ENCODE measurements at regions not wholly inside any gene's neighbourhood (a gene's known extent, or its start where the extent isn't known, plus 50 kb on each side); places are given as distances from the start of the nearest gene placed in this dataset.

DNA sequence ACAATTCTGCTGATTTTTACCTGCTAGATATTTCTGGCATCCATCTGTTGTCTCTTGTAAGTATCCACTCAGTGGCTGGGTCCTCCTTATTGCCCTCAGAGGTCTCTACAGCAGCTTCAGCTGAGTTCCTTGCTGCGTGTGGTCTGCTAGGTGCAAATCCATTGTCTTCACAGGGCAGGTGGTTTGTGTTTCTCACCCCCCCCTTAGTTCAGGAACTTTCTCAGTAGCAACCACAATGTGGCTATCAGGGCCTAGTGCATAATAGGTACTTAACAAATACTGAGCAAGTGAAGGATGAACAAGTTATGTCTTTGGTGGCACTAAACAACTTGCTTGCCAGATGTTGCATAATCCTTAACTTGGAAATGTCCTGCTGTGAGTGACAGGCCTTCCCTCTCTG is 96.7 kb upstream of the KLHL25 start:
- TF ChIP-seq, protein P1, sequence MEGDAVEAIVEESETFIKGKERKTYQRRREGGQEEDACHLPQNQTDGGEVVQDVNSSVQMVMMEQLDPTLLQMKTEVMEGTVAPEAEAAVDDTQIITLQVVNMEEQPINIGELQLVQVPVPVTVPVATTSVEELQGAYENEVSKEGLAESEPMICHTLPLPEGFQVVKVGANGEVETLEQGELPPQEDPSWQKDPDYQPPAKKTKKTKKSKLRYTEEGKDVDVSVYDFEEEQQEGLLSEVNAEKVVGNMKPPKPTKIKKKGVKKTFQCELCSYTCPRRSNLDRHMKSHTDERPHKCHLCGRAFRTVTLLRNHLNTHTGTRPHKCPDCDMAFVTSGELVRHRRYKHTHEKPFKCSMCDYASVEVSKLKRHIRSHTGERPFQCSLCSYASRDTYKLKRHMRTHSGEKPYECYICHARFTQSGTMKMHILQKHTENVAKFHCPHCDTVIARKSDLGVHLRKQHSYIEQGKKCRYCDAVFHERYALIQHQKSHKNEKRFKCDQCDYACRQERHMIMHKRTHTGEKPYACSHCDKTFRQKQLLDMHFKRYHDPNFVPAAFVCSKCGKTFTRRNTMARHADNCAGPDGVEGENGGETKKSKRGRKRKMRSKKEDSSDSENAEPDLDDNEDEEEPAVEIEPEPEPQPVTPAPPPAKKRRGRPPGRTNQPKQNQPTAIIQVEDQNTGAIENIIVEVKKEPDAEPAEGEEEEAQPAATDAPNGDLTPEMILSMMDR (IDR thresholded peaks at IDR 0.05; ENCODE audit: insufficient read depth, low read depth, low read length): no peak
- no peak for TF ChIP-seq EZH2 (IDR thresholded peaks at IDR 0.05; ENCODE audit: insufficient read depth, low read length)

Measured in astrocyte (in vitro differentiated cells and primary cell).